Keratinocyte (primary cell): ENCODE measurements at regions not wholly inside any gene's neighbourhood (a gene's known extent, or its start where the extent isn't known, plus 50 kb on each side); places are given as distances from the start of the nearest gene placed in this dataset.

Experiments
- DNase-seq: peaks from one replicate; pipeline ENCODE4 v3.0.0-alpha.2; 2011; ENCODE audit warnings: low read depth, missing footprints, low spot score
- FAIRE-seq: peaks from 2 replicates; lab custom pipeline; 2011; peaks lifted over from hg19 to GRCh38; lab: Jason Lieb, UNC
- H2AFZ ChIP-seq: 2 replicates; pipeline ENCODE4 v1.6.0; 2012; ENCODE audit warnings: low read length, control low read depth, inconsistent platforms; ENCODE audit not compliant: control insufficient read depth
- H3K27ac ChIP-seq: 2 replicates; pipeline ENCODE4 v1.5.1; 2011; ENCODE audit warnings: low read length; ENCODE audit not compliant: control insufficient read depth, insufficient read depth
- H3K27me3 ChIP-seq: 3 replicates; pipeline ENCODE4 v1.6.0; 2011; ENCODE audit warnings: low read length; ENCODE audit not compliant: control insufficient read depth, insufficient read depth; ENCODE audit errors: extremely low read depth
- H3K36me3 ChIP-seq, 2 experiments: 2 replicates in 1 of 2; 3 replicates in 1 of 2; pipeline ENCODE4 v1.5.1; 2011; ENCODE audit warnings: low read length in 2 of 2, mild to moderate bottlenecking in 1 of 2; ENCODE audit not compliant: control insufficient read depth in 2 of 2, insufficient read depth in 2 of 2; ENCODE audit errors: extremely low read depth in 1 of 2
- H3K4me1 ChIP-seq: 3 replicates; pipeline ENCODE4 v1.5.1; 2011; ENCODE audit warnings: low read length; ENCODE audit not compliant: control insufficient read depth, insufficient read depth; ENCODE audit errors: extremely low read depth
- H3K4me2 ChIP-seq: 3 replicates; pipeline ENCODE4 v1.6.0; 2011; ENCODE audit warnings: low read depth, low read length; ENCODE audit not compliant: control insufficient read depth, insufficient read depth; ENCODE audit errors: extremely low read depth
- H3K4me3 ChIP-seq, 3 experiments: fragments of 200-600 bp in 1 of 3; sonication (generic) in 1 of 3; 2 replicates in 2 of 3; 3 replicates in 1 of 3; pipeline ENCODE4 v1.5.1; 2011 to 2016; ENCODE audit warnings: low read length in 3 of 3, mild to moderate bottlenecking in 3 of 3, control low read depth in 2 of 3, inconsistent platforms in 1 of 3, low read depth in 1 of 3, mixed read lengths in 1 of 3, mixed run types in 1 of 3, moderate library complexity in 1 of 3; ENCODE audit not compliant: control insufficient read depth in 2 of 3, insufficient read depth in 2 of 3; ENCODE audit errors: extremely low read depth in 1 of 3
- H3K79me2 ChIP-seq: 2 replicates; pipeline ENCODE4 v1.6.0; 2012; ENCODE audit warnings: low read length; ENCODE audit not compliant: control insufficient read depth, insufficient read depth
- H3K9ac ChIP-seq: 3 replicates; pipeline ENCODE4 v1.6.0; 2011; ENCODE audit warnings: low read length; ENCODE audit not compliant: control insufficient read depth, insufficient read depth; ENCODE audit errors: extremely low read depth
- H3K9me1 ChIP-seq: 3 replicates; pipeline ENCODE4 v1.6.0; 2011; ENCODE audit warnings: low read length; ENCODE audit not compliant: control insufficient read depth, insufficient read depth; ENCODE audit errors: extremely low read depth
- H3K9me3 ChIP-seq: 2 replicates; pipeline ENCODE4 v1.5.1; 2012; ENCODE audit warnings: low read depth, low read length; ENCODE audit not compliant: control insufficient read depth
- H4K20me1 ChIP-seq: 3 replicates; pipeline ENCODE4 v1.6.0; 2011; ENCODE audit warnings: low read length; ENCODE audit not compliant: control insufficient read depth, insufficient read depth; ENCODE audit errors: extremely low read depth
- CTCF ChIP-seq, 3 experiments: IDR thresholded peaks in 1 of 3; conservative IDR thresholded peaks in 1 of 3; optimal IDR thresholded peaks in 1 of 3; 2 replicates in 2 of 3; 3 replicates in 1 of 3; pipeline versions ENCODE3 to v1.5.1; 2011; ENCODE audit warnings: low read length in 3 of 3, mild to moderate bottlenecking in 3 of 3, moderate library complexity in 2 of 3, control low read depth in 1 of 3, inconsistent platforms in 1 of 3; ENCODE audit not compliant: insufficient read depth in 2 of 3; ENCODE audit errors: extremely low read depth in 1 of 3
- EZH2 ChIP-seq: IDR thresholded peaks from one replicate; pipeline ENCODE4 v1.6.1; 2012; ENCODE audit warnings: inconsistent platforms, mild to moderate bottlenecking, low read length, moderate library complexity
- dilution Hi-C: fragments of 300-500 bp; cut with MboI; formaldehyde crosslinking; loops from one replicate; pipeline ENCODE4 v1.7.0; 2020; ENCODE audit warnings: low sequenced_read_pairs; ENCODE audit not compliant: extremely low pct_ligation_motif_present

GRCh38 chr2:23237147-23237546 lies 147.8 kb upstream of the KLHL29 start:
- FAIRE-seq: no peak

GRCh38 chr2:23238011-23238657 lies 146.8 kb upstream of the KLHL29 start:
- no peak overlapping the region for H3K27ac ChIP-seq
- H3K36me3 ChIP-seq: no peaks in the 10 kb centered on the region
- dilution Hi-C loops: no loop called here
- no peak for TF ChIP-seq CTCF (optimal IDR thresholded peaks at IDR 0.05 in 1 of 3, IDR thresholded peaks at IDR 0.05 in 1 of 3, conservative IDR thresholded peaks at IDR 0.05 in 1 of 3; ENCODE audit: extremely low read depth in 1 of 3, insufficient read depth in 2 of 3, low read length in 3 of 3)
- no peak for TF ChIP-seq EZH2
- H3K4me2 ChIP-seq: no peak overlapping the region
- H3K4me3 ChIP-seq: no peak overlapping the region
- no peaks in the 10 kb centered on the region for H4K20me1 ChIP-seq
- H3K4me1 ChIP-seq: no peaks in the 10 kb centered on the region
- H3K27me3 ChIP-seq: no peaks in the 10 kb centered on the region
- no peaks in the 10 kb centered on the region for H3K9me3 ChIP-seq
- no peaks in the 10 kb centered on the region for H3K79me2 ChIP-seq
- no peak for DNase-seq
- H3K9ac ChIP-seq: no peak overlapping the region
- no peaks in the 10 kb centered on the region for H3K9me1 ChIP-seq
- no peak overlapping the region for H2AFZ ChIP-seq
- no peak for FAIRE-seq

More at GRCh38 chr2:23237147-23237546, 147.8 kb upstream of the KLHL29 start:
- no peaks in the 10 kb centered on the region for H3K27me3 ChIP-seq
- no peaks in the 10 kb centered on the region for H3K36me3 ChIP-seq
- no peak for DNase-seq
- H3K9me1 ChIP-seq: no peaks in the 10 kb centered on the region
- no peak overlapping the region for H3K4me2 ChIP-seq
- no peak overlapping the region for H2AFZ ChIP-seq
- H3K79me2 ChIP-seq: no peaks in the 10 kb centered on the region
- no peak overlapping the region for H3K27ac ChIP-seq
- no peaks in the 10 kb centered on the region for H4K20me1 ChIP-seq
- dilution Hi-C loops: no loop called here
- H3K4me3 ChIP-seq: no peak overlapping the region
- H3K9me3 ChIP-seq: no peaks in the 10 kb centered on the region
- H3K9ac ChIP-seq: no peak overlapping the region
- no peak for TF ChIP-seq CTCF (optimal IDR thresholded peaks at IDR 0.05 in 1 of 3, IDR thresholded peaks at IDR 0.05 in 1 of 3, conservative IDR thresholded peaks at IDR 0.05 in 1 of 3; ENCODE audit: extremely low read depth in 1 of 3, insufficient read depth in 2 of 3, low read length in 3 of 3)
- TF ChIP-seq EZH2: no peak
- H3K4me1 ChIP-seq: no peaks in the 10 kb centered on the region
